Mucosa of descending colon (tissue), 3 donors: ENCODE measurements at regions not wholly inside any gene's neighbourhood (a gene's known extent, or its start where the extent isn't known, plus 50 kb on each side); places are given as distances from the start of the nearest gene placed in this dataset.

ENCODE experiments used
- ATAC-seq: fragments of 200-7000 bp; cut with Tn5 transposase; one replicate; pipeline ENCODE4 v1.9.1; 2020; ENCODE audit warnings: mild to moderate bottlenecking, moderate library complexity
- DNase-seq, 3 donors: peaks; one replicate each; pipeline ENCODE4 v3.0.0-alpha.2; 2020
- H3K36me3 ChIP-seq: fragments of 200-600 bp; one replicate; pipeline ENCODE4 v1.8.0; 2021; ENCODE audit warnings: low read depth, mild to moderate bottlenecking
- H3K4me1 ChIP-seq: fragments of 200-600 bp; one replicate; pipeline ENCODE4 v1.8.0; 2021; ENCODE audit warnings: low read depth, mild to moderate bottlenecking
- H3K4me3 ChIP-seq: fragments of 200-600 bp; one replicate; pipeline ENCODE4 v1.8.0; 2021; ENCODE audit warnings: mild to moderate bottlenecking
- H3K9me3 ChIP-seq: fragments of 200-600 bp; one replicate; pipeline ENCODE4 v1.8.0; 2021; ENCODE audit warnings: mild to moderate bottlenecking
- intact Hi-C, 2 donors: fragments of 100-400 bp; cut with DNase I in 1 of 2; cut with micrococcal nuclease in 1 of 2; formaldehyde crosslinking; loops; one replicate each; pipeline versions ENCODE4 v1.11.0 to v1.11.1; 2022; cut with DNase I, micrococcal nuclease
- TF ChIP-seq, protein P1 (sequence below): fragments of 200-600 bp; IDR thresholded peaks from one replicate; pipeline ENCODE4 v1.8.0; 2022; ENCODE audit warnings: antibody characterized with exemption, mild to moderate bottlenecking
- donor health status: DM: no; HTN: no; CAD: no; lungs with moderate emphysema.
- donor health status: DM: no; HTN: no; CAD: no.
- donor health status: DM: no; HTN: yes; CAD: no.

DNA sequence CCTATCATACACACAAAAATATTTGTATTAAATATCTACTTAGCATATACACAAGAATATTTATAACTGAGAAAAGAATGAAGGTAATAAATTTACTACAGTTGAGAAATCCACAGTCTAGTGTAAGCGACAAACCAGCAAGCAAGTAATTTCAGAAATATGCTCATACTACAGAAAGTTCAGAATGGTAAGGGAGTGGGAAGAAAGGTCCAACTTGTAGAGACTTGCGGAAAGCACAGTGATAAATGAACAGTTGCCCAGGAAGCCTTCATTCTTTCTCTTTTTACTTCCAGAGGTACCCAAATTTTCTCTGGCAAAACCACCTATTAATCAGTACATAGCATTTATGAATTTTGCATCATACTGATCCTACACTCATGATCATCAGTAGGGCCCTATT is 438.1 kb upstream of the PCDH10 start:
- no peak overlapping the region for H3K4me3 ChIP-seq
- no peaks in the 10 kb centered on the region for H3K36me3 ChIP-seq
- peaks cover 3% of the 10 kb centered on the region for H3K9me3 ChIP-seq
- TF ChIP-seq, protein P1, sequence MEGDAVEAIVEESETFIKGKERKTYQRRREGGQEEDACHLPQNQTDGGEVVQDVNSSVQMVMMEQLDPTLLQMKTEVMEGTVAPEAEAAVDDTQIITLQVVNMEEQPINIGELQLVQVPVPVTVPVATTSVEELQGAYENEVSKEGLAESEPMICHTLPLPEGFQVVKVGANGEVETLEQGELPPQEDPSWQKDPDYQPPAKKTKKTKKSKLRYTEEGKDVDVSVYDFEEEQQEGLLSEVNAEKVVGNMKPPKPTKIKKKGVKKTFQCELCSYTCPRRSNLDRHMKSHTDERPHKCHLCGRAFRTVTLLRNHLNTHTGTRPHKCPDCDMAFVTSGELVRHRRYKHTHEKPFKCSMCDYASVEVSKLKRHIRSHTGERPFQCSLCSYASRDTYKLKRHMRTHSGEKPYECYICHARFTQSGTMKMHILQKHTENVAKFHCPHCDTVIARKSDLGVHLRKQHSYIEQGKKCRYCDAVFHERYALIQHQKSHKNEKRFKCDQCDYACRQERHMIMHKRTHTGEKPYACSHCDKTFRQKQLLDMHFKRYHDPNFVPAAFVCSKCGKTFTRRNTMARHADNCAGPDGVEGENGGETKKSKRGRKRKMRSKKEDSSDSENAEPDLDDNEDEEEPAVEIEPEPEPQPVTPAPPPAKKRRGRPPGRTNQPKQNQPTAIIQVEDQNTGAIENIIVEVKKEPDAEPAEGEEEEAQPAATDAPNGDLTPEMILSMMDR: no peak
- intact Hi-C loops: no loop called here
- no peaks in the 10 kb centered on the region for H3K4me1 ChIP-seq
- no peak for DNase-seq
- ATAC-seq: no peak

DNA sequence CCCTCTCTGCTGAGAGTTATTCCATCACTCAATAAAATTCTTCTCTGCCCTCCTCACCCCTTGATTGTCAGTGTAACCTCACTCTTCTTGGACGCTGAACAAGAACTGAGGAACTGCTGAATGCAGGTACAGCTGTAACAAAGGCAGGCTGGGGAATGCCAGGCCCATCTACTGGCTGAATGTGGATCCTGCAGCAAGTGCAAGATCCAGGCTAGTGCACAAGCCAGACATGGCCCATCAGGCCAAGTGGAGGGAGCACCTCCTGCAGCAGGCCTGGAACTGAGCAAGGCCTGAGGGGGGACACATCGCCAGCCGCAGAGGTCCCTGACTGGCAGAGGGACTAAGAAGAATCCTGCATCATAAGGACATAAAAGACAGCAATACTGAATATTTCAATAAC is 411.8 kb upstream of the PCDH10 start:
- no peaks in the 10 kb centered on the region for H3K9me3 ChIP-seq
- TF ChIP-seq, protein P1: no peak
- no peak overlapping the region for H3K4me3 ChIP-seq
- DNase-seq: peak in 1 of 3 donors; percentile 22
- ATAC-seq: no peak
- H3K4me1 ChIP-seq: no peaks in the 10 kb centered on the region
- intact Hi-C loops: no loop called here
- H3K36me3 ChIP-seq: no peaks in the 10 kb centered on the region

DNA sequence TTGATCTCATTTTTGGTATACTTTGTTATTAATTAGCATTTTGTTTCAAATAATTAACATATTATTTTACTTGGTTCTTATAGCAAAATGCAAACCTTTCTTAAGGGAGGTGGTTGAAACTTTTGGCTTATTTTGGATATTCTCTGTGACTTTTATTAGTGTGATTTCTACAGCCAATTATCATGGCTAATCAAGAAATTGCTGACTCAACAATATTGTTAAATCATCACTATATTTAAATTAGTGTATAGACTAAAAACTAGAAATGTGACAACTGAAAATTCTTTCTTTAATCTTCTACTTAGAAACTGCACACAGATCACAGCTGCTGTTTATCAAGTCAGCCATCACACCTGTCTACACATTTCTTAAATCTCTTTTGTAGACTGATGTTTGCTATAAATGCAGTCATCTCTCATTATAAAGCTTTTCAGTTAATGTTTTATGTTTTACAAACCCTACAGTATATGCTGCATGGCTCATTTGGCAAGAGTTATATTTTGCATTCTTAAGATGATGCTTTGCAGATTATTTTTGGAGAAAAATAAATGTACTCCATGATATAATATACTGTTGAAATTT is 389.8 kb upstream of the PCDH10 start:
- DNase-seq: no peak
- Histone ChIP-seq H3K9me3 (no peaks in the 10 kb centered on the region), H3K4me3 (no peak overlapping the region), H3K36me3 (no peaks in the 10 kb centered on the region), H3K4me1 (no peaks in the 10 kb centered on the region)
- TF ChIP-seq, protein P1: no peak
- ATAC-seq: no peak
- intact Hi-C loops: no loop called here

DNA sequence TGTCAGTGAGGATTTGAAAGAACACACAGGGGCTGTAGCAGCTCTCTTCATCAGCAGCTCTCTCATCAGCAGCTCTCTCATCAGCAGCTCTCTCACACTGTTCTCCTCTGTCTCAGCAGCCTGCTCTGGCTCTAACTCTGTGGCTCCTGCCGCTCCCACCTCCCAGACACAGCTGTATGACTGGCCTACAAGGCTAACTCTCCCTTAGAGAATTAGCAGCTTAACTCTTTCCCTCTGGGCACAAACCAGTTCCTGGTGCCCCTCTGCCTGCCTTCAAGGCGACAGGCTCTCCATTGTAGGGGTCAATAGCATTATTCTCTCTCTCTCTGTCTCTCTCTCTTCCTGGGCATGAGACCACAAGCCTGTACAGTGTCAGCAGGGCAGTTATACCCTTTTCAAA is 385.6 kb upstream of the PCDH10 start:
- Histone ChIP-seq H3K9me3 (no peaks in the 10 kb centered on the region), H3K36me3 (no peaks in the 10 kb centered on the region), H3K4me1 (no peaks in the 10 kb centered on the region), H3K4me3 (no peak overlapping the region)
- TF ChIP-seq, protein P1: no peak
- intact Hi-C loops: no loop called here
- ATAC-seq (no peak), DNase-seq (no peak)

DNA sequence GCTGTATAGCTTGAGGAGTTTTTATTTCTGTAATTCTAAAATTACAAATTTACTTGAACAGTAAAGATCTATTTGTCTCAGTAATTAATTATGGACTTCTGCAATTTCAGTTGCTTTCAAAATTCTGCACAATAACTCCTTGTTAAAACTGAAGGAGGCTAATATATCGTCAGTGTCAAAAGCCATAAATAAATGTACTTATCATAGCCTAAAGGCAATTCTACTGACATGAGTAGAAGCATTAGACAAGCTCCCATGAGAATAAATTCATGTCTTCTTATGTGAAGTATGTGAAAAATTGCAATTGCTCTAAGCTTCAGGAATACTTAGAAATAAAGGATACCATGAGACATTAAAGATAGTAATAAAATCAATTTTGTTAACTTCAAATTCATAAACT is 381.2 kb upstream of the PCDH10 start:
- ATAC-seq (no peak), DNase-seq (no peak)
- H3K4me1 ChIP-seq: no peaks in the 10 kb centered on the region
- intact Hi-C loops: no loop called here
- TF ChIP-seq, protein P1: no peak
- H3K36me3 ChIP-seq: no peaks in the 10 kb centered on the region
- no peaks in the 10 kb centered on the region for H3K9me3 ChIP-seq
- no peak overlapping the region for H3K4me3 ChIP-seq

DNA sequence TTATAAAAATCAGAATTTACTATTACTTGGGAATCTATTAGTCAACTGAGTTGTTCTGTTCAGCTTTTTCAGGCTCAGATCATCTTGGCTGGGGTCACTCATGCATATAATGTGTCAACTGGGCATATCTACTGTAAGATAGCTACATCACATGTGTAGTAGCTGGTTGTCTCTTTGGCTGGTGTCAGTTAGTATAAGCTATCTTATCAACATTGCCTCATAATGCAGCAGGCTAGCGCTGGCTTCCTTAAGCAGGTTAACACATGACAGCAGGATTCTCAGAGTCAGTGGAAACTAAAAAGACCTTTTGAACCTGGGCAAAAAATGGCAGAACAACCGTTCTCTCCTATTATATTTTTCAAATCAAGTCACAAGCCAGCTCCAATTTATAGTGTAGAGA is 378.3 kb upstream of the PCDH10 start:
- DNase-seq: no peak

More for the DNA sequence above, 378.3 kb upstream of the PCDH10 start:
- Histone ChIP-seq H3K9me3 (no peaks in the 10 kb centered on the region), H3K4me1 (no peaks in the 10 kb centered on the region), H3K4me3 (no peak overlapping the region), H3K36me3 (no peaks in the 10 kb centered on the region)
- TF ChIP-seq, protein P1: no peak
- intact Hi-C loops: no loop called here
- no peak for ATAC-seq
